PC-9 (cell line): ENCODE measurements at regions not wholly inside any gene's neighbourhood (a gene's known extent, or its start where the extent isn't known, plus 50 kb on each side); places are given as distances from the start of the nearest gene placed in this dataset.

ENCODE experiments used
- BruUV-seq: library from RNA; stranded (reverse); fragments of 400-500 nt; replicated peaks from 2 replicates; lab custom pipeline; 2021; lab: Mats Ljungman, UMichigan
- CTCF ChIA-PET: fragments of 300-600 bp; sonication (Branson Sonifier 250); formaldehyde crosslinking; loops from one replicate; lab custom pipeline; 2022; ENCODE audit warnings: antibody characterized with exemption; lab: Charles Lee
- POLR2A ChIA-PET: fragments of 300-600 bp; sonication (Branson Sonifier 250); formaldehyde crosslinking; loops from one replicate; lab custom pipeline; 2022; ENCODE audit warnings: antibody characterized with exemption; ENCODE audit not compliant: unreplicated experiment; lab: Charles Lee
- DNase-seq, 2 experiments: peaks; one replicate each; pipeline versions ENCODE4 v3.0.0 to v3.0.0-alpha.2; 2015 to 2022; ENCODE audit warnings: mixed read lengths in 1 of 2
- H2AFZ ChIP-seq: fragments of 200-600 bp; sonication (generic); 2 replicates; pipeline ENCODE4 v1.8.1; 2017; ENCODE audit warnings: antibody characterized with exemption
- H3F3A ChIP-seq: fragments of 200-600 bp; sonication (generic); 2 replicates; pipeline ENCODE4 v1.8.1; 2017; ENCODE audit warnings: antibody characterized with exemption, mild to moderate bottlenecking, low read depth; ENCODE audit not compliant: insufficient read depth
- H3K27ac ChIP-seq: fragments of 200-600 bp; sonication (generic); 2 replicates; pipeline ENCODE4 v1.6.1; 2016; ENCODE audit warnings: mixed run types
- H3K27me3 ChIP-seq: fragments of 200-600 bp; sonication (generic); 2 replicates; pipeline ENCODE4 v1.6.1; 2016; ENCODE audit warnings: low read depth, mixed run types; ENCODE audit not compliant: insufficient read depth
- H3K36me3 ChIP-seq: fragments of 200-600 bp; sonication (generic); 2 replicates; pipeline ENCODE4 v1.6.1; 2016; ENCODE audit warnings: low read depth, mixed run types
- H3K4me1 ChIP-seq: fragments of 200-600 bp; sonication (generic); replicated peaks from 2 replicates; pipeline ENCODE4 v1.6.1; 2016; ENCODE audit warnings: mixed run types; ENCODE audit not compliant: insufficient read depth
- H3K4me2 ChIP-seq: fragments of 200-600 bp; sonication (generic); 2 replicates; pipeline ENCODE4 v1.6.1; 2017; ENCODE audit warnings: mixed run types
- H3K4me3 ChIP-seq: fragments of 200-600 bp; sonication (generic); 2 replicates; pipeline ENCODE4 v1.6.1; 2016; ENCODE audit warnings: mixed run types
- H3K79me2 ChIP-seq: fragments of 200-600 bp; sonication (generic); 2 replicates; pipeline ENCODE4 v1.6.1; 2017; ENCODE audit warnings: low read depth, mixed run types
- H3K9me2 ChIP-seq: fragments of 200-600 bp; sonication (generic); 2 replicates; pipeline ENCODE4 v1.8.1; 2017; ENCODE audit warnings: mild to moderate bottlenecking; ENCODE audit not compliant: insufficient read depth
- H3K9me3 ChIP-seq: fragments of 200-600 bp; sonication (generic); 2 replicates; pipeline ENCODE4 v1.8.1; 2016; ENCODE audit warnings: low read depth; ENCODE audit not compliant: insufficient read depth
- H4K20me1 ChIP-seq: fragments of 200-600 bp; sonication (generic); 2 replicates; pipeline ENCODE4 v1.8.1; 2017; ENCODE audit not compliant: insufficient read depth
- EZH2 ChIP-seq: fragments of 200-600 bp; sonication (generic); IDR thresholded peaks from 2 replicates; pipeline ENCODE4 v1.8.0; 2017; ENCODE audit warnings: antibody characterized with exemption, low read depth
- intact Hi-C: fragments of 100-400 bp; cut with micrococcal nuclease; formaldehyde crosslinking; loops from one replicate; pipeline ENCODE4 v1.10.0; 2022; ENCODE audit not compliant: unreplicated experiment
- TF ChIP-seq, protein P1 (sequence below): fragments of 200-600 bp; sonication (generic); conservative IDR thresholded peaks from 2 replicates; pipeline ENCODE4 v1.6.1; 2017; ENCODE audit warnings: mixed run types, antibody characterized with exemption, mild to moderate bottlenecking, moderate library complexity

DNA sequence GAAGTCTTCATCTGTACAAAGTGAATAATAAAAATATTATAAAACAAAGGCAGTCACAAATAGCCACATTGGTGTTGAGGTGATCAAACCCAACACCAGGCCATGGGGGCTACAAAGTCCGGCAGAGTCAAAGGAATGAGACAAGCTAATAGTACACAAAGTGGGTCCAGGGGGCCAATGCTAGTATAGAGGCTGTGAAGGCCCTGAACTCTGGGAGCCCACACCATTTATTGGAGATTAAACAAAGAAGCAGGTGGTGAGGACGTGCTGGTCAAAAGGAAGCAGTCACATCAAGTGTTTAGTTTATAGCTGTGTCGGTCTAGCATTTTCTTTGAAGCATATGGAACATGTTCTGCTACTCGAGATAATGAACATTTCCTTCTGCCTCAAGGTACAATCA is 58.6 kb upstream of the CCT8L2 start:
- ChIA-PET CTCF (no interaction called here), POLR2A (no interaction called here)
- Histone ChIP-seq H3K9me2 (no peaks in the 10 kb centered on the region), H3K36me3 (no peaks in the 10 kb centered on the region), H3K9me3 (no peaks in the 10 kb centered on the region), H3F3A (no peaks in the 10 kb centered on the region), H3K4me1 (no peaks in the 10 kb centered on the region), H2AFZ (no peak overlapping the region), H4K20me1 (no peaks in the 10 kb centered on the region), H3K27ac (no peak overlapping the region), H3K79me2 (no peaks in the 10 kb centered on the region), H3K4me2 (no peak overlapping the region), H3K4me3 (no peak overlapping the region), H3K27me3 (no peaks in the 10 kb centered on the region)
- no TSS peak for BruUV-seq
- intact Hi-C loops: no loop called here
- TF ChIP-seq EZH2: no peak
- TF ChIP-seq, protein P1, sequence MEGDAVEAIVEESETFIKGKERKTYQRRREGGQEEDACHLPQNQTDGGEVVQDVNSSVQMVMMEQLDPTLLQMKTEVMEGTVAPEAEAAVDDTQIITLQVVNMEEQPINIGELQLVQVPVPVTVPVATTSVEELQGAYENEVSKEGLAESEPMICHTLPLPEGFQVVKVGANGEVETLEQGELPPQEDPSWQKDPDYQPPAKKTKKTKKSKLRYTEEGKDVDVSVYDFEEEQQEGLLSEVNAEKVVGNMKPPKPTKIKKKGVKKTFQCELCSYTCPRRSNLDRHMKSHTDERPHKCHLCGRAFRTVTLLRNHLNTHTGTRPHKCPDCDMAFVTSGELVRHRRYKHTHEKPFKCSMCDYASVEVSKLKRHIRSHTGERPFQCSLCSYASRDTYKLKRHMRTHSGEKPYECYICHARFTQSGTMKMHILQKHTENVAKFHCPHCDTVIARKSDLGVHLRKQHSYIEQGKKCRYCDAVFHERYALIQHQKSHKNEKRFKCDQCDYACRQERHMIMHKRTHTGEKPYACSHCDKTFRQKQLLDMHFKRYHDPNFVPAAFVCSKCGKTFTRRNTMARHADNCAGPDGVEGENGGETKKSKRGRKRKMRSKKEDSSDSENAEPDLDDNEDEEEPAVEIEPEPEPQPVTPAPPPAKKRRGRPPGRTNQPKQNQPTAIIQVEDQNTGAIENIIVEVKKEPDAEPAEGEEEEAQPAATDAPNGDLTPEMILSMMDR: no peak
- DNase-seq: no peak
